NCI-H748 (cell line): ENCODE measurements at regions not wholly inside any gene's neighbourhood (a gene's known extent, or its start where the extent isn't known, plus 50 kb on each side); places are given as distances from the start of the nearest gene placed in this dataset.

ENCODE experiments used
- DNase-seq: peaks from one replicate; lab custom pipeline; 2025; ENCODE audit not compliant: unreplicated experiment; lab: John Stamatoyannopoulos, UW

GRCh38 chr10:89829262-89829886, 128.0 kb downstream of the KIF20B start:
- DNase-seq = no peak

GRCh38 chr10:89829887-89830269, 128.5 kb downstream of the KIF20B start:
- no peak for DNase-seq

- DNase-seq = no peak
Observed at GRCh38 chr10:89830624-89831023, 129.2 kb downstream of the KIF20B start.

DNA sequence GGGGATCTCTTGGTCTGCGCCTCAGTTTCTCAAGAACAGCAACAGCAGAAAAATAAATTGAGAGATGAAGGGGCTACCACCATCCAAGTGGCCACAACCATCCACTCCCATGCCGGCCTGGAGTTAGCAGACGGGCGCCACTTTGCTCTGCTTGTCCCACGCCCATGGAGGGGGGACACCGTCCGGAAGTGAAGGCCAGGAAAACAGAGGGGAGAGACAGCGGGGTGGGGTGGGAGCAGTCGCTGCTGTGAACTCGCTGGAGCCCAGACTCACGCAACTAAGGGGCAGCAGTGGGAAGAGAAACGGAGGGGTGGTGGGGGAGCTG, 135.4 kb downstream of the KIF20B start:
- no peak for DNase-seq

GRCh38 chr10:89837165-89838043, 136.0 kb downstream of the KIF20B start:
- no peak for DNase-seq

DNA sequence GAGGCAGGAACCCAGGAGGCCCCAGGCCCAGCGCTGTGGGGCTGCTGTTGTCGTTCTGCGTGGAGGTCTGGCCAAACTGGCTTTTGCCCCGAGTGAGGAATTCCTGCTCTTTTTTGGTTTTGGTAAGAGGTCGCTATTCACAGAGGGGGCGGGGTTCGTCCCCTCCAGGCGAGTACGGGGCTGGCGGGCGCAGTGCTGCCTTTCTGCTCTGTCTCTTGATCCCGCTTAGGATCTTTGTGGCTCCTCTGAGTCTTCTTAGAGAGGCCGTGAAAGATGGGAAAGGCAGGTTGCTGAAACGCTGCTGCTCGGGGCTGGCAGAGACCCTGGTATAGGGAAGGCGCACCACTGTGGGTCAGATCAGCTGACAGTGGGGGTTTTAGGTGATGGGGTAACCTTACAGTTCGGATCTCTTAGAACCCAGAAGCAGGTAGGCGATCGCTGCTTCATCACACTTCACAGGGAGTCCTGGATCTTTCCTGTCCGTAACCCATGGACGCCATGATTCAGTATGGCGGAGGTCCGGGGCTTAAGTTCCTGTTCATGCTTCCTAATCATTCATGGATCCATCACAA, 136.7 kb downstream of the KIF20B start:
- no peak for DNase-seq

GRCh38 chr10:89845541-89846280, 144.3 kb downstream of the KIF20B start:
- no peak for DNase-seq

DNA sequence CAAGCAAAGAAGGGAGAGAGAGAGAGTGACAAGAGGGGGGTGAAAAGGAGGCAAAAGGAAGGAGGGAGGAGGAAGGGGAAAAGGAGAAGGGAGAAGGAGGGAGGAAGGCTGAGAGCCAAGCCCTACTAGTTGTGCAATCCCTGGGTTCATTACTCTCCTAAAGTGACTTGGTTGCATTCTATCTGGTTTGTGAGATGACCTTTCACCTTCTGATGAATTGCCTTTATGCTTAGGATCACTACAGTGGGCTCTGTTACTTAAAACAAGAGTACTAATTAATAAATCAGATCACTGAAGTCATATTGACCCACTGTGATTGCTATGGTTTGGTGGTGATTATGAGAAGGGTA, 144.9 kb downstream of the KIF20B start:
- no peak for DNase-seq

GRCh38 chr10:89846786-89847185, 145.4 kb downstream of the KIF20B start:
- no peak for DNase-seq

DNA sequence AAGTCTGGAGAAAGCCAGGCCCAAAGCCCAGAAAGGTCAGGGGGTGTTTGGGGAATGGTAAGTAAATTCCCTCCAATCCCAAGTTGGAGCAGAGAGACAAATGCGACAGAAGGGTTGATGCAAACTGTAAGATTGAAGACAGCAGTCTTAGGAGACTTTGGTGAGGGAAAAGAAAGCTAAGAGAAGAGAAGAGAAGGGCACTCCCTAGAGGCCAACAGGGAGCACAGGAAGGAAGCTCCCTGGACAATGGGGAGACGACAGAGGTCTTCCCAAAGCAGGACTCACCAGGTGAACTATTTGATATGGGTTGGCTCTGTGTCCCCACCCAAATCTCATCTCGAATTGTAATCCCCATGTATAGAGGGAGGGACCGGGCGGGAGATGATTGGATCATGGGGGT, 151.5 kb downstream of the KIF20B start:
- DNase-seq = no peak

- DNase-seq = no peak
Observed at GRCh38 chr10:89853781-89854191, 152.4 kb downstream of the KIF20B start.

GRCh38 chr10:89857431-89858042, 156.1 kb downstream of the KIF20B start:
- no peak for DNase-seq

DNA sequence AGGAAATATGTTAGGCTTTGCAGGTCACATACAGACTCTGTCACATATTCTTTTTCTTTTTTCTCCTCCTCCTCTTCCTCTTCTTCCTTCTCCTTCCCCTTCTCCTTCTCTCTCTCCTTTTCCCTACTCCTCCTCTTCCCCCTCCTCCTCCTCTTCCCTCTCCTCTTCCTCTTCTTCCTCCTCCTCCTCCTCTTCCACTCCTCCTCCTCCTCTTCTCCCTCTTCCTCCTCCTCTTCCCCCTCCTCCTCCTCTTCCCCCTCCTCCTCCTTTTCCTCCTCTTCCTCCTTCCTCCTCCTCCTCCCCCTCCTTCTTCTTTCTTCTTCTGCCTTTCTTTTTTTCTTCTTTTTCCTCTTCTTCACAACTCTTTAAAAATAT, 159.8 kb downstream of the KIF20B start:
- DNase-seq = no peak

- peak; percentile 6 for DNase-seq
Observed at GRCh38 chr10:89861584-89862301, 160.4 kb downstream of the KIF20B start.

DNA sequence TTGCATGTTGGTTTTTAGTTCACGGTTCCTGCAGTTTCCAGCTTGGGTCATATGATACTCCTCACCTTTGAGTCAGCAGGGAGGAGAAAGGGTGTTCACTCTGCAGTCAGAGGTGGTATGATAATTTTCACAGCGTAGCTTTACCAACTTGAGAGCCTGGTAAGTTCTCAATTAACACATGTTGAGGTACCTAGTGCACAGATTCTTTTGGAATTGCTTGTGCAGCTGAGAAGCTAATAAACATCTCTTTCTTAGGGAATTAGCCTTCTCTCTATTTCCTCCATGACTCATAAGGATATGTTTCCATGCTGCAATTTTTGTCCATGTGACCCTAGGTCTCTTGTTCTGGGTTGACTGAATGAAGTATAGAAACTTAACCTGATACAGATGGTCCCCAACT, 166.6 kb downstream of the KIF20B start:
- no peak for DNase-seq

DNA sequence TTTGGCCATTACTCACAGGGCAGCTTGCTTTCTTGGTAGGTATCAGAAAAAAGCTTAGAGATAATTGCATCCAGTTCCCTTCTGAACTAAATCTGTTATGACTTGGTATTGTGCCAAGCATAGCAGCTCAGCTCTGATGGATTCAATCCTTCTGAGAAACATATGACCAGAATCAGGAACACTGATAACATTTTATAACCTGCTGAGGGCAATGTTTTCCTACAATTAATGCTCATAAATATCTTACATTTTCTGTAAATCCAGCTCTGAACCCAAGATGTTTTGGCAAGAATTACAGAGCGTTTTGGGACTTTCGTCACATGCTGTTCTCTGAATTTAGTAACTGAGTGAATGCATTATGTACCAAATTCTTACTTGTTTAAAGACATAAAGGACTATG, 167.8 kb downstream of the KIF20B start:
- no peak for DNase-seq

DNA sequence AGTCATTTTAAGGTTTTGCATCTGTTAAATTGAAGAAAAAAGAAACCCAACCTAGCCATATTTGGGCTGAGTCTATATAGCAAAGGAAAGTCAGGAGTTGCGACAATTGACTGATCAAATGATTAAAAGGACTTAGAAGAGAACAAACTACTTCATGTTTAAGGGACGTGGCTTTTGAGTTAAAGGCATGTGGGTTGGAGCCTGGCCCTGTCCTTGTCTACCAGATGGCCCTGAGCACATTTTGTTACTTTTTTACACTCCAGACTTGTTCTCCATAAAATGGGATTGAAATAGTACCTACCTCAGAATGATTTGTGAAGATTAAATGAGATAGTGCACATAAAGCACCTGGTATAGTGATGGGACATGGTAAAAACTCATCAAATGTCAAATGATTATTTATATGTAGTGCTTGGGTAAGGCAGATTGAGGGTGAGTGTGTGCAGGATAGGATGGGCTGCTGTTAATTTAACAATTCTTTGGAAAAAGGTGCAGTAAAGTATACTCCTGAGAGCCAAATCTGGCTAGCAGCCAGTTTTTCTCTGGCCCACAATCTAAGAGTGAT, 168.3 kb downstream of the KIF20B start:
- no peak for DNase-seq

- DNase-seq = no peak
Observed at GRCh38 chr10:89870936-89871335, 169.5 kb downstream of the KIF20B start.

DNA sequence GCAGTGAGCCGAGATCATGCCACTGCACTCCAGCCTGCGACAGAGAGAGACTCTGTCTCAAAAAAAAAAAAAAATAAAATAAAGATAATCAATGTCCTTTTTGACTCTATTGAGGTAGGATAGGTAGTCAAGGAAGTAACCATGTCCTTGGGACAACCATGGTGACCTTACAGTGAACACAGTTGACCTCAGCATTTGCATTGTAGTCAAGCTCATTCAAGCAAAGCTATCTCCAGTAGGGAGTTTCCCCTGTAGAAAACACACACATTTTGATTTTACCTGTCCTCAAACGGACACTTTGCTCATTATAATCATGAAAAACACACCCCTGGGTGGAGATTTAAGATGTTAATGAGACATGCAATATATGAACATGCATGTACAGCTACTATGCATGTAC, 171.7 kb downstream of the KIF20B start:
- DNase-seq = no peak

GRCh38 chr10:89875557-89875956, 174.2 kb downstream of the KIF20B start:
- no peak for DNase-seq
